HCT116 (cell line): ENCODE measurements at regions not wholly inside any gene's neighbourhood (a gene's known extent, or its start where the extent isn't known, plus 50 kb on each side); places are given as distances from the start of the nearest gene placed in this dataset.

ENCODE experiments used
- ATAC-seq: fragments of 200-7000 bp; cut with Tn5 transposase; 2 replicates; pipeline ENCODE4 v1.9.1; 2020; ENCODE audit warnings: mild to moderate bottlenecking, moderate library complexity
- BruUV-seq: library from RNA; stranded (reverse); fragments of 400-500 nt; replicated peaks from 2 replicates; lab custom pipeline; 2021; lab: Mats Ljungman, UMichigan
- CTCF ChIA-PET: fragments of 300-600 bp; sonication (Branson Sonifier 250); formaldehyde crosslinking; loops from one replicate; lab custom pipeline; 2021; ENCODE audit warnings: antibody characterized with exemption; lab: Charles Lee
- POLR2A ChIA-PET: fragments of 300-600, 350-600 bp; sonication (Branson Sonifier 250); formaldehyde crosslinking; loops from one replicate; lab custom pipeline; 2021; ENCODE audit warnings: antibody characterized with exemption; lab: Charles Lee
- RAD21 ChIA-PET, 2 experiments: fragments of 300-600 bp; sonication (Branson Sonifier 250); formaldehyde crosslinking; loops; one replicate each; lab custom pipeline; 2023; ENCODE audit warnings: low total read pairs in 2 of 2; ENCODE audit not compliant: uncharacterized antibody in 2 of 2, unreplicated experiment in 2 of 2, low non-redundant PET in 1 of 2; lab: Charles Lee
- DNase-seq: peaks from one replicate; pipeline ENCODE4 v3.0.0-alpha.2; 2010; ENCODE audit warnings: low read depth, low spot score
- H2AFZ ChIP-seq: fragments of 200-600 bp; shearing (Covaris generic), sonication (generic); 2 replicates; pipeline ENCODE4 v1.6.1; 2017; ENCODE audit warnings: low read depth, mixed run types, mixed read lengths, antibody characterized with exemption, low read length; ENCODE audit not compliant: poor library complexity, severe bottlenecking
- H3K27ac ChIP-seq: 2 replicates; pipeline ENCODE4 v1.5.1; 2012; ENCODE audit warnings: low read depth, low read length
- H3K27me3 ChIP-seq: fragments of 200-600 bp; sonication (generic); 2 replicates; pipeline ENCODE4 v1.6.1; 2016; ENCODE audit warnings: mixed run types, low read length, mixed read lengths; ENCODE audit not compliant: insufficient read depth
- H3K36me3 ChIP-seq, 2 experiments: fragments of 200-500 bp in 1 of 2; fragments of 200-600 bp in 1 of 2; sonication (Bioruptor generic) in 1 of 2; sonication (generic) in 1 of 2; 2 replicates each; pipeline versions ENCODE4 v1.5.1 to v1.6.1; 2014 to 2016; ENCODE audit warnings: low read length in 2 of 2, inconsistent platforms in 1 of 2, mixed read lengths in 1 of 2, mixed run types in 1 of 2; ENCODE audit not compliant: insufficient read depth in 2 of 2, control insufficient read depth in 1 of 2
- H3K4me1 ChIP-seq, 2 experiments: fragments of 200-600 bp in 1 of 2; sonication (generic) in 1 of 2; 2 replicates each; pipeline versions ENCODE4 v1.5.1 to v1.6.1; 2012 to 2017; ENCODE audit warnings: low read length in 2 of 2, inconsistent platforms in 1 of 2, mild to moderate bottlenecking in 1 of 2, mixed read lengths in 1 of 2, mixed run types in 1 of 2, moderate library complexity in 1 of 2; ENCODE audit not compliant: insufficient read depth in 2 of 2, control insufficient read depth in 1 of 2
- H3K4me2 ChIP-seq: fragments of 200-600 bp; sonication (generic); 2 replicates; pipeline ENCODE4 v1.6.1; 2017; ENCODE audit warnings: mixed run types, low read length, mixed read lengths
- H3K4me3 ChIP-seq, 2 experiments: fragments of 200-600 bp in 1 of 2; sonication (generic) in 1 of 2; replicated peaks in 1 of 2; 2 replicates each; pipeline ENCODE4 v1.5.1; 2011 to 2016; ENCODE audit warnings: low read length in 2 of 2, control low read depth in 1 of 2, low read depth in 1 of 2, mild to moderate bottlenecking in 1 of 2, mixed read lengths in 1 of 2, mixed run types in 1 of 2
- H3K79me2 ChIP-seq: fragments of 200-600 bp; sonication (generic); 2 replicates; pipeline ENCODE4 v1.6.1; 2017; ENCODE audit warnings: mild to moderate bottlenecking, mixed run types, low read length, moderate library complexity, mixed read lengths; ENCODE audit not compliant: insufficient read depth
- H3K9ac ChIP-seq: fragments of 200-600 bp; sonication (generic); 2 replicates; pipeline ENCODE4 v1.6.1; 2016; ENCODE audit warnings: low read length, mixed read lengths
- H3K9me2 ChIP-seq: fragments of 200-600 bp; sonication (generic), shearing (Covaris generic); 2 replicates; pipeline ENCODE4 v1.6.1; 2017; ENCODE audit warnings: mixed run types, mild to moderate bottlenecking, moderate library complexity; ENCODE audit not compliant: insufficient read depth
- H3K9me3 ChIP-seq, 2 experiments: fragments of 200-500 bp in 1 of 2; fragments of 200-600 bp in 1 of 2; sonication (Bioruptor generic) in 1 of 2; sonication (generic) in 1 of 2; 2 replicates each; pipeline ENCODE4 v1.6.1; 2014 to 2017; ENCODE audit warnings: low read length in 2 of 2, mixed read lengths in 2 of 2, inconsistent platforms in 1 of 2, low read depth in 1 of 2, mild to moderate bottlenecking in 1 of 2, mixed run types in 1 of 2, moderate library complexity in 1 of 2; ENCODE audit not compliant: control insufficient read depth in 1 of 2, insufficient read depth in 1 of 2
- H4K20me1 ChIP-seq: fragments of 200-600 bp; sonication (generic), shearing (Covaris generic); 2 replicates; pipeline ENCODE4 v1.6.1; 2017; ENCODE audit warnings: mixed run types, mild to moderate bottlenecking, moderate library complexity; ENCODE audit not compliant: insufficient read depth
- ELF1 ChIP-seq: IDR thresholded peaks from 2 replicates; pipeline ENCODE4 v1.6.1; 2012; ENCODE audit warnings: low read depth, borderline replicate concordance
- POLR2AphosphoS5 ChIP-seq: IDR thresholded peaks from 2 replicates; pipeline ENCODE4 v1.6.1; 2011; ENCODE audit warnings: mild to moderate bottlenecking, low read depth, low read length, moderate library complexity
- SIN3A ChIP-seq: IDR thresholded peaks from 2 replicates; pipeline ENCODE4 v1.6.1; 2012; ENCODE audit warnings: low read depth
- SP1 ChIP-seq: IDR thresholded peaks from 2 replicates; pipeline ENCODE4 v1.6.1; 2012; ENCODE audit warnings: low read depth
- SRF ChIP-seq: IDR thresholded peaks from 2 replicates; pipeline ENCODE4 v1.6.1; 2012; ENCODE audit warnings: low read depth
- YY1 ChIP-seq: IDR thresholded peaks from 2 replicates; pipeline ENCODE4 v1.6.1; 2011; ENCODE audit warnings: low read length, low read depth, moderate library complexity, mild to moderate bottlenecking; ENCODE audit not compliant: insufficient replicate concordance; ENCODE audit errors: extremely low read depth
- ZFX ChIP-seq: fragments of 450-650 bp; IDR thresholded peaks from 2 replicates; pipeline ENCODE4 v1.6.1; 2017
- ZNF274 ChIP-seq: fragments of 200-500 bp; sonication (Bioruptor generic); IDR thresholded peaks from 2 replicates; pipeline ENCODE4 v1.6.1; 2014; ENCODE audit warnings: mild to moderate bottlenecking, low read depth, low read length, inconsistent platforms
- intact Hi-C: fragments of 100-400 bp; cut with micrococcal nuclease; formaldehyde crosslinking; loops from 2 replicates; pipeline ENCODE4 v1.10.0; 2022
- TF ChIP-seq, protein P1 (sequence below): IDR thresholded peaks from 2 replicates; pipeline ENCODE4 v1.6.1; 2012
- TF ChIP-seq, protein P2 (sequence below), 3 experiments: fragments of 200-600 bp in 1 of 3; sonication (generic) in 1 of 3; IDR thresholded peaks in 2 of 3; conservative IDR thresholded peaks in 1 of 3; 2 replicates each; pipeline ENCODE4 v1.5.1; 2012 to 2017; ENCODE audit warnings: low read depth in 2 of 3, low read length in 2 of 3, antibody characterized with exemption in 1 of 3, borderline replicate concordance in 1 of 3, control low read depth in 1 of 3, mild to moderate bottlenecking in 1 of 3, mixed read lengths in 1 of 3, mixed run types in 1 of 3, moderate library complexity in 1 of 3; ENCODE audit not compliant: insufficient read depth in 1 of 3
- TF ChIP-seq, protein P3 (sequence below): IDR thresholded peaks from 2 replicates; pipeline ENCODE4 v1.6.1; 2012

DNA sequence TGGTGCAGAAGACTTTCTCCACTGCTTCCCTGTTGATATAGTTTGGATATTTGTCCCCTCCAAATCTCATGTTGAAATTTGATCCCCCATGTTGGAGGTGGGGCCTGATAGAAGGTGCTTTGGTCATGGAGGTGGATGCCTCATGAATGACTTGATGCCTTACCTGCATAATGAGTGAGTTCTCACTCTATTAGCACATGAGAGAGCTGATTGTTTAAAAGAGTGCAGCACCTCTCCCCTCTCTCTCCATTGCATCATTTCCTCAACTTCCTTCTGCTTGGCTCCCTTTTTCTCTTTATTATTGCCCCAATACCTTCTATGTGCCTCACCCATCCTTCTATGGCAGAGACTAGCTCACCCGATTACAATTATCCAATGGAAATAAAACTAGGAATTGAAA is 90.8 kb upstream of the COX10 start:
- TF ChIP-seq SRF: no peak
- TF ChIP-seq SIN3A: no peak
- TF ChIP-seq, protein P1, sequence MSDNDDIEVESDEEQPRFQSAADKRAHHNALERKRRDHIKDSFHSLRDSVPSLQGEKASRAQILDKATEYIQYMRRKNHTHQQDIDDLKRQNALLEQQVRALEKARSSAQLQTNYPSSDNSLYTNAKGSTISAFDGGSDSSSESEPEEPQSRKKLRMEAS: no peak
- no peak for TF ChIP-seq ZFX
- TF ChIP-seq, protein P2, sequence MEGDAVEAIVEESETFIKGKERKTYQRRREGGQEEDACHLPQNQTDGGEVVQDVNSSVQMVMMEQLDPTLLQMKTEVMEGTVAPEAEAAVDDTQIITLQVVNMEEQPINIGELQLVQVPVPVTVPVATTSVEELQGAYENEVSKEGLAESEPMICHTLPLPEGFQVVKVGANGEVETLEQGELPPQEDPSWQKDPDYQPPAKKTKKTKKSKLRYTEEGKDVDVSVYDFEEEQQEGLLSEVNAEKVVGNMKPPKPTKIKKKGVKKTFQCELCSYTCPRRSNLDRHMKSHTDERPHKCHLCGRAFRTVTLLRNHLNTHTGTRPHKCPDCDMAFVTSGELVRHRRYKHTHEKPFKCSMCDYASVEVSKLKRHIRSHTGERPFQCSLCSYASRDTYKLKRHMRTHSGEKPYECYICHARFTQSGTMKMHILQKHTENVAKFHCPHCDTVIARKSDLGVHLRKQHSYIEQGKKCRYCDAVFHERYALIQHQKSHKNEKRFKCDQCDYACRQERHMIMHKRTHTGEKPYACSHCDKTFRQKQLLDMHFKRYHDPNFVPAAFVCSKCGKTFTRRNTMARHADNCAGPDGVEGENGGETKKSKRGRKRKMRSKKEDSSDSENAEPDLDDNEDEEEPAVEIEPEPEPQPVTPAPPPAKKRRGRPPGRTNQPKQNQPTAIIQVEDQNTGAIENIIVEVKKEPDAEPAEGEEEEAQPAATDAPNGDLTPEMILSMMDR (IDR thresholded peaks at IDR 0.05 in 2 of 3, conservative IDR thresholded peaks at IDR 0.05 in 1 of 3; ENCODE audit: borderline replicate concordance in 1 of 3, insufficient read depth in 1 of 3, low read depth in 2 of 3, low read length in 2 of 3): no peak
- no peak for TF ChIP-seq POLR2AphosphoS5
- no peak for TF ChIP-seq YY1
- TF ChIP-seq SP1: no peak
- no peak for TF ChIP-seq ELF1
- no peak for TF ChIP-seq ZNF274
- TF ChIP-seq, protein P3, sequence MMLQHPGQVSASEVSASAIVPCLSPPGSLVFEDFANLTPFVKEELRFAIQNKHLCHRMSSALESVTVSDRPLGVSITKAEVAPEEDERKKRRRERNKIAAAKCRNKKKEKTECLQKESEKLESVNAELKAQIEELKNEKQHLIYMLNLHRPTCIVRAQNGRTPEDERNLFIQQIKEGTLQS: no peak
- Histone ChIP-seq H3K27me3 (peaks cover 5% of the 10 kb centered on the region; the same call in 1 of the 2 replicates), H2AFZ (no peak overlapping the region), H3K79me2 (no peaks in the 10 kb centered on the region), H3K4me3 (no peak overlapping the region), H3K9ac (no peak overlapping the region), H3K36me3 (no peaks in the 10 kb centered on the region), H3K4me2 (no peak overlapping the region), H3K27ac (no peak overlapping the region), H3K9me3 (no peaks in the 10 kb centered on the region), H3K4me1 (no peaks in the 10 kb centered on the region), H4K20me1 (no peaks in the 10 kb centered on the region), H3K9me2 (no peaks in the 10 kb centered on the region)
- intact Hi-C loops: no loop called here
- ChIA-PET POLR2A (no interaction called here), RAD21 (no interaction called here), CTCF (no interaction called here)
- DNase-seq (no peak), ATAC-seq (no peak)
- no TSS peak for BruUV-seq
